Fibroblast of gingiva (primary cell): ENCODE measurements at regions not wholly inside any gene's neighbourhood (a gene's known extent, or its start where the extent isn't known, plus 50 kb on each side); places are given as distances from the start of the nearest gene placed in this dataset.
"Not testable (repeated sequence)": the region's sequence is repeated elsewhere in the genome, so short reads cannot be mapped to it uniquely, and the experiment has no call there.

Experiments used
- DNase-seq: peaks from one replicate; pipeline ENCODE4 v3.0.0-alpha.2; 2011; ENCODE audit warnings: low read depth

DNA sequence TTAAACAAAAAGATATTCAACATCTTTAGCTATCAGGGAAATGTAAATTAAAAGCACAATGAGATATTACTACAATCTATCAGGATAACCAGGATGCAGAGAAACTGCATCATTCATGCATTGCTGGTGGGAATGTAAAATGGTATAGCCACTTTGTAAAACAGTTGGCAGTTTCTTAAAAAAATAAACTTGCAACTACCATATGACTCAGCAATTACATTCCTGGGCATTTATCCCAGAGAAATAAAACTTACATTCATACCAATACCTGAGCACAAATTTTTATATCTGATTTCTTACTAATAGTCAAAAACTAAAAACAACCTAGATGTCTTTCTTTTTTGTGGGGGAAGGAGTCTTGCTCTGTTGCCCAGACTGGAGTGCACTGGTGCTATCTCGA lies 190.3 kb upstream of the TAB2 start:
- DNase-seq, result peak; percentile 57

DNA sequence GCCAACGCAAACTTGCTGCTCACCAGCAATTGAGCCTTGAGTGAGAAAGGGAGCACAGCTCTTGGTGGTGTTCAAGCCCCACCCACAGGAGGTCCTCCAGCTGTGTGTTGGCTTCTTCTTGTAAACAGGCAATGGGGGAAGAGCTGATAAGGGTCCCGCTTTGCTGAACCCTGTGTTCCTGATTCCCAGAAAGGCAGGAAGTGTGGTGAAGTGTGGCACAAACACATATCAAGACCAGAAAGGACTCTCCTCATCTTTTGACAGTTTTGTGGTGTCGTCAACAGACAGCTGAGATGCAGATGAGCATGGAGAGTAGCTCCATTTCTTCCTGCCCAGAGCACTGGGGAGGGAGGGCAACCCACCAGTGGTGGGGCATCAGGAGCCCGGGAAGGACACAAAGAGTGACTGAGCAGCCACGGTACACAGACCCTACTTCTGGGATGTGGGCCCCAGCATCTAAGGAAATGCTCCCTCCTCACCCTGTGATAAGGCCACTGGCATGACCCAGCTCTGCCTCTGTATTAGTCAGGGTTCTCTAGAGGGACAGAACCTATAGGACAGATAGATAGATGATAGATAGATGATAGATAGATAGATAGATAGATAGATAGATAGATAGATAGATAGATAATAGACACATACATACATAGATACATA lies 188.9 kb upstream of the TAB2 start:
- DNase-seq, result no peak

DNA sequence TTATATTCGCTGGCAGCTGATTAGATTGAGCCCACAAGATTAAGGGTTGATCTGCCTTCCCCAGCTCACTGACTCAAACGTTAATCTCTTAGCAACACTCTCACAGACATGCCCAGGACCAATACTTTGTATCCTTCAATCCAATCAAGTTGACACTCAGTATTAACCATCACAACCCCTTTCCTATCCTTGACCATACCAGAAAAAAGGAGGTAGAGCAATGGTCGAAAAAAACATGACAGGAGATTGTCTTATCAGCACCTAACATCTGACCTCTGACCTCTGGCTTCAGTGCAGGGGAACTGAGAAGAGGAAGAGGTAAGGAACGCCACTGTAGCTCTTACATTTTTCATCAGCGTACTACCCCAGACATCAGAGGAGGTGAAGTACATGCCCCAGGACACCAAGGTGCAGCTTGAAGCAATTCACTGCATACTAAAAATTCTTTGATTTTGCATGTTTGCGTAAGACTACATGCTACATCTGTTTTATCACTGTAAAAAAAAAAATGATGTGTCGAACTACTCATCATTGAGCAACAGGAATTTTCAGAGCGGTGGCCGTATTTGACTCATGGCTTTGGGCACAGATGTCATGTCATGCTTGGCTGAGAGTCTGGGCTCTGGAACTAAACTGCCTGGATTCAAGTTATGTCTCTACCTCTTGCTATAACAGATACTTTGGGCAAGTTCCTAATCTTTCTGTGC lies 188.0 kb upstream of the TAB2 start:
- peak; percentile 90 for DNase-seq

DNA sequence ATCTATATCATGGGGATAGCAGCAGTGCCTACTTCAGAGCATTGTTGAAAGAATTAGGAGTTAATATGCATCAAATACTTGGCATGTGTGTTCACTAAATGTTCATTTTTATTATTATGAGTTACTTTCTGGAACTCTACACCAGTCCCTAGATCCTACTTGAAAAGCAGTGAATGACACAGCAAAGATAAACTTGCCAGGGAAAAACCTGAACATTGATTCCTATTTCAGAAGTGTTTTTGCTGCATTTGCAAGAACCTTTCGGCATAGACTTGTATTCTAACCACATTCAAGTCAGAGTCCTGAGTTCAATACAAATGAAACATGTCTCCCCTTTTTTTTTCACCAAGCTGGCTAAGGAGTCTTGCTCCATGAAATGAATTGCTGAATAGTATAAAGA lies 187.4 kb upstream of the TAB2 start:
- DNase-seq, result no peak

DNA sequence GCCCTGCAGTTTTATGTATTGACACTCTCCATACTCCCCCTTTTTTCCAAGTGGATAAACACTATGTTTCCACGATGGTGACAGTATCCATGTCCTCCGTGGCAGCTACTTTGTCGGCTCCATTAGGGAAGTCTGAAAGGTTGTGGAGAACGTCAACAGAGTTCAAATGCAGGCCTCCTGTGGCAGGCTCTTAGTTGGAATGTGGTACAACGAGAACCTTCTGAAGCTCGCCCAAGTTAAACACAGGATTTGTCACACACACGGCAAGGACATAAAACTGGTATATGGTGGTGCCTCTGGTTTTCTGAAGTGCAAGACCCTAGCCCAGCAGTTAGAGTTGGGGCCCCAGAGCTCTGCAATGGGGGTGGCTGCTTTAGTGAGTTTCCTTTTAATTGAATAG lies 187.0 kb upstream of the TAB2 start:
- DNase-seq, result no peak

DNA sequence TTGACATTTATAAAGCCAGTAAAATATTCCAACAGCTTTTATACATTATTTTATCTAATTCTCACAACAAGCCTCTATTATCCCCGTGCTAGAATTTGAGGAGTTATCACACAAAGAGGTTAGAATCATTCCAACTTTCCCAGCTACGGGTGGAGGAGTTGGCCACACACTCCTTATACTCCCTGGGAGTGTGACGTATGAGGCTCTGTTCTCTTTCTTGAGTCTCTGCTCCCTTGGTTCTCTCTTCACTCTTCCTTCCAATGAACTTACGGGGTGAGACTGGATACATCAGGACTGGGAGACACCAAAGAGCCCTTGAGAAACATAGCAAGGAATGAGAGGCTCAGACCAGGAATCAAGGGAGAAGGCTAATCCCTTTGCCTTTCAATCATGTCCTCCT lies 185.6 kb upstream of the TAB2 start:
- no peak for DNase-seq

DNA sequence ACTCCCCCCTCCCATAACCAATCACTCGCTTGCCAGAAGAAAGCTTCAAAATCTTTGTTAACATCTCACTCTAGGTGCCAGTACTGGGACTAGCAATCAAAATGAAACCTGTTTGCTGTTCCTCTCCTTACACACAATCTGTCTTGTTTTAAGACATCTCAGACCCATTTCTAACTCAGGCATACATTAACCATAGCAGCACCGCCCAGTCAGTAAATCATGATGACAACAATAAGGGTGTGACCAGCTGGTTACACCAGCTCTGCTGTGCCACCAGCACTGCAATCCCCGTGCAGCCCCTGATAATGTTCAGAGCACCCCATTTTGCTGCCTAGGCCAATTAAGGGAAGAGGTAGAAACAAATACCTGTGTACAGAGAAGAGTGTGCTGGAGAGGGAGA lies 185.2 kb upstream of the TAB2 start:
- DNase-seq, result no peak

DNA sequence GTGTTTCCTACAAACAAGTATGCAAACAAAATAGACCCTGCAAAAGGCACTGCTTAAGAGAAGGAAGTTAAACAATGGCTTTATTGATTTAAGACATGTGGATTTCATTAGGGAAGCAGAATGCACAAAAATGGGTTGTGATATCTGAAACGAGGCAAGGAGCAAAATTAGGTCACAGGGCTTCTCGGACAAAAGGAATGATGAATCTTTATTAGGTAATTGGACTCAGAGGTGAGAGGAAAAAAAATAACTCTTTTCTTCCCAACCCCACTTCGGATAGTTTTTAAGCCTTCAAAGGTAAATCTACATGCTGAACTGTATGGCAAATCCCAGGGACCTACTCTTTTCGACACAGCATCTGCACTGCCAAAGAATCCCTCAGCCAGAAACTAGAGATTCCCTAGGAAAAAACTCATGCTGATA lies 183.0 kb upstream of the TAB2 start:
- peak; percentile 71 for DNase-seq

DNA sequence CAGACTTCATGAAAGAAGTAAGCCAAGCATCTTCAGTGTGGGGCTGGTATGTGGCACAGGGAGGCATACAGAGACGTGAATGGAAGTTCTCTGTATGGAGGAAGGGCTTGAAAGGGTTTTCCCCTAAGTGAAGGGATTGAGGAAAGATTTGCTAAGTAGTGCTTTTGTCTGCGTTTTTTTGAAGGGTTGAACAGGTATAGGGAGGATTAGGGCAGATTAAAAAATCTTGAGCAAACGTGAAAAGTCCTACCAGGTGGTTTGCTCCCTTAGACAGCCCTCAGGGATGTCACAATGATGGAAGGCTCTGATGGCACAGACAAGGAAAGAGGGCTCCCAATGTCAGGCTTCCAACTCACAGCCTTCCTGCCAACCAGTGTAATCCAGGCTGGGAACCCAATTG lies 181.7 kb upstream of the TAB2 start:
- DNase-seq, result no peak

DNA sequence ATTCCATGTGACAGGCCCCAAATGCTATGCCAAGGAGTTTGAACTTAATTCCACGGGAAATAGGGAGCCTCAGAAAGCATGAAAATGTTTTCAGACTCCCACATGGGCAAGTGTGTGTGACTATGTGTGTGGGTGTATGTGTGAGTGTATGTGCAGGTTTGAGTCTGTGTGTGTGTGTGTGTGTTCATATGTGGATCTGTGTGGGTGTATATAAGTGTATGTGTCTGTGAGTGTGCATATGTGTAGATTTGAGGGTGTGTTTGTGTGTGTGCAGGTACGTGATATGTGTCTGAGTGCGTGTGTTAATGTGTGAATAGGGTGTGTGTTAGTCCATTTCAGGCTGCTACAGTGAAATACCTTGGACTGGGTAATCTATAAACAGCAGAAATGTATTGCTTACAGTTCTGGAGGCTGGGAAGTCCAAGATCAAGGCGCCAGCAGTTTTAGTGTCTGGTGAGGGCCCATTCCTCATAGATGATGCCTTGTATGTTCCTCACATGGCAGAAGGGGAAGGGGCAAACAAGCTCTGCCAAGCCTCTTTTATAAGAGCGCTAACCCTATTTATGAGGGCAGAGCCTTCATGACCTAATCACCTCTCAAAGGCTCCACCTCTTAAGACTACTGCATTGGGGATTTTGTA lies 181.1 kb upstream of the TAB2 start:
- no peak for DNase-seq

DNA sequence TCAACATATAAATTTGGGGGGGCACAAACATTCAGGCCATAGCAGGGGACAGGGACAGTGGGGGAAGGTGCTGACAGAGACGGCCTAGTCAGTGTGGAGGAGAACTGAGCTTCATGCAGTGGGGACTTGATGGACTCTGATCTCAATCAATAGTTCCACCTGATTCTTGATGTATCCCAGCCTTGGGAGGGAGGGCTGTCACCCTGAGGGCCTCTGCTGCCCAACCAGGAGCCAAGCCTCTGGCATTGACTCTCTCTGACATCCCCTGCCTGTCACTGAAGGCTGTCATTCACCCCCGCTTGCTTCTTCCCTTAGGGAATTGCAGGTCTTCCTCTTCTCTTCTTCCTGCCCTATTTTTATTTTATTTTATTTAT lies 180.6 kb upstream of the TAB2 start:
- no peak for DNase-seq

DNA sequence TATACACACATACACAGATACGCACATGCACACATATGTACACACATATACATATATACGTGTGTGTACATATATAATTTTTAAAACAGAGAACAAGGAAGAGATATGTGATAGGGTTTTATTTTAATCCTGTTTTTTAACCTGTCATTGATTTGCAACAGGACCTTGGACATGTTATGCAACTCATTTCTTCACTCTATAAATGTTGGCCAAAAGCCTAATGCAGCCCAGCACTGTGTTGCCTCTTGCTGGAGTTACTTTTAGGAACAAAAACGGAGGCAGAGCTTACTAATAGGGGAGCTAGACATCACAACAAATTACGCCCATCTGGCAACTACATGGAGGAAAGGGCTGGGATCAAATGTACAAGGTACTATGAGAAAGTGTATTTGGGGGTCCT lies 179.9 kb upstream of the TAB2 start:
- DNase-seq, result peak; percentile 65

DNA sequence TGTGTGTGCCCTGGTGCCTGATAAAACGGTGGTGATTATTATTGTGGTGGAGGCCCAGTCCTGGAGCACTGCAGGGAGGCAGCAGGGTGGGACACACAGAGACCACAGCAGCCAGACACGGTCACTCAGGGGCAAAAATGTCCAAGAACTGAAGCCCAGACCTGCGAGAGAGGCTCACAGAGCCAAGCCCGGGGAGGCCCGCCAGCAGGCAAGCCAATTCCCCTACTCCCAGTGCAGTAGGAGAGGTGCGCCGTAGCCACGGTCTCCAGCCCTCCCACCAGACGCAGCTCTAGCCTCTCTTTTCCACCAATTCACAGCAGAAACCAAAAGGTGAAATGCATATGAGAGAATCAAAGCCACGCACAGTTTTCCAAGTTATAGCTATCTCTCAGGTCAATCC lies 179.4 kb upstream of the TAB2 start:
- DNase-seq, result no peak

DNA sequence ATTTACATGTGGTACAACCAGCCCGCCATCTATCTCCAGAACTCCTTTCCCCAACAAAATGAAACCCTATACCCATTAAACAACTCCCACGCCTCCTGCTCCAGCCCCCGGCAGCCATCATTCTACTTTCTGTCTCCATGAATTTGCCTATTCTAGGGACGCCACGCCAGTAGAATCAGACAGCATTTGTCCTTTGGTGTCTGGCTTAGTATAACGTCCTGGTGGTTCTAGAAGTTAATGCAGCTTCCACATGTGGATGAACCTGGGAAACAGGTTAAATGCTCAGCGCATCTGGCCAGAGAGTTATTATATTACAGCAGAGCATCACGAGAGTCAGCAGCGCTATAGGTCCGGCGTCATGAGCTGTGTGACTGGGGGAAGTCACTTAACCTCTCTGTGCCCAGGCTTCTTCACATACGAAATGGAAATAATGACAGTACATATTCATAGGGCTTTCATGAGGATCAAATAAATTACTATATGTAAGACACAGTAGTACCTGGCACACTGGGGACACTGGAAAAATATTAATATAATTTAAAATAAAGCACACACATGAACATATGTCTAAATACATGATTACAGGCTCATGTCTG lies 178.7 kb upstream of the TAB2 start:
- no peak for DNase-seq

DNA sequence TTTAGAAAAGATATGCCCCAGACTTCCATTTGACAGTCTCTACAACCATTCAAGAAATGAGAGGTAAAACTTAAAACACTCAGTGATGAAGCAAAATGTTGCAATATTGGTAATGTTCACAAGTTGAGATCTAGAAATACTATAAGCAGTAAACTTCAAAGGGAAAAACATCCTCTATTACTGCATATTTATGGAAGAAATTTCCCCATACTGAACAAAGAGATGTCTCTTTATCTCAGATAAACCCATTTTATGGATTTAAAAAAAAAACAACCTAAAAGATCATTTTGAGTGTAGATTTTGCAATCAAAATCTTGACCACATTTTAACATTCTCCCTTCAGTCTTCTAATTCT lies 177.8 kb upstream of the TAB2 start:
- DNase-seq, result no peak

DNA sequence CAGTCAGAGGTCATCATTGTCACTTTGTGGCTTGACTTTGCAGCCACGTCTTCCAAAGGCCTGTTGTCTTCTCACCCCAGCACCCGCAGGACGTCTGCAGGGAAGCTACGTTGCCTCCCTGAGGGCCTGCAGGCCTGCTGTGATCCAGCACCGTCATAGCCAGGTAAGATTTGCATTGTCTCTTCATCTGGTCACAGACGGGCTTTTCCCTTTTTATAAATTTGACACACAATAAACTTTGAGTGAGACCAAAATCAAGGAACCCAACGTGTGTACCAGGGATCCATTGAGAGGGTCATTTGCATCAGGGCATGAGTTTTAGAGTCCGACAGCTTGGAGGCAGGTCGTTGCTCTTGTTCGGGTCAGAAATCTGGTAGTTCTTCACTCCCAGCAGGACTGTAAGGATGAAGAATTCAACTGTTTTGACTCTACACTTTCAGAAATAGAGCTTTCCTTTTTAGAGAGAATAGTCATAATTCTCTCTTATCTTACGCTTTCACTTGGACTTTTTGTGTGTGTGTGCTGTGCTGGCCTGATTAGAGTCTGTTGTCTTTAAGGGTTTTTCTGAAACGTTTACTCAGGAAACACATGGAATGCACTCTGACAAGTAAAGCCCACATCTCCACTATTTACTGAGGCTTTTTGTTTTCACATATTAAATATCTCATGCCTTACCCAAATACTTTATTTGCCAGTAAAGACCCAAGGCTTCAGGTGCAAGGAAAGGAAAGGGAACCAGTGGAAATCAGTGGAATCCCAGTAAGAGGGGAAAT lies 177.2 kb upstream of the TAB2 start:
- no peak for DNase-seq

DNA sequence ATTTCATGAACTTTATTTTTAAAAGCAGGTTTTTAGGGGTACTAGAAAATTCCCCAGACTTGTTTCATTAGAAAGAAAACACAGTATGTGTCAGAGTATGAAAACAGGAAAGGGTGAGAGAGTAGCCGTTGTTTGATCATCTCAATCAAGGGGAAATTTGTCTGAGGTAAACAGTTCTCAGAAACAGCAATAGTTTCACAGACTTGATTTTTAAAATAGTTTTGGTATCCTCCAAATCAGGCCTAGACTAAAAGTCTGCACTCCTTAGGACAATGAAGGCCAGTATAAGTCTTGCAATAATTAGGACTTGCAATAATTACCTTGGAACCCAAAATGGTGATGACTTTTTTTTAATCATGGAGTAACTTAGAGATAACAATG lies 176.6 kb upstream of the TAB2 start:
- DNase-seq, result no peak

DNA sequence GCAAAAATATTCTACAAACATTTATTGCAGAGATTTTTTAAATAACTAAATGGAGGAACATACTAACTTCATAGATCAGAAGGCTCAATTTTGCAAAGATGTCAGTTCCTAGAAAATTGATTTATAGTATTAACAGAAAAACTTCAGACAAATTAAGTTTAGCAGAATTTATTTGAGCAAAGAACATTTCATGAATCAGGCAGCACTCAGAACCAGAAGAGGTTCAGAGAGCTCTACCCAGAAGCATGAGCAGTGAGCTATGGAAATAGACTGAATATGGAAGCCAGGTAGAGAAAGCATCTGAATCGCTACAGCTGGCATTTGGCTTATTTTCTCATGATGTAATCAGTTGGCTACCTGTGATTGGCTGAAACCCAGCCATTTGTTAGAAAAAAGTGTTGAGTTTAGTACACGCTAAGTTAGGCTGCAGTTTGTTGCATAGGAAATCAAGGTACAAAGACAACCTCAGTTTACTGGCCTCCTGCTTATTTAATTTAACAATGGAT lies 174.5 kb upstream of the TAB2 start:
- no peak for DNase-seq

DNA sequence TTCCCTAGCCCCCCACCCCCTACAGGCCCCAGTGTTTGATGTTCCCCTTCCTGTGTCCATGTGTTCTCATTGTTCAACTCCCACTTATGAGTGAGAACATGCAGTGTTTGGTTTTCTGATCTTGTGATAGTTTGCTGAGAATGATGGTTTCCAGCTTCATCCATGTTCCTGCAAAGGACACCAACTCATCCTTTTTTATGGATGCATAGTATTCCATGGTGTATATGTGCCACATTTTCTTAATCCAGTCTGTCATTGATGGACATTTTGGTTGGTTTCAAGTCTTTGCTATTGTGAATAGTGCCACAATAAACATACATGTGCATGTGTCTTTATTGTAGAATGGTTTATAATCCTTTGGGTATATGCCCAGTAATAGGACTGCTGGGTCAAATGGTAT lies 171.7 kb upstream of the TAB2 start:
- DNase-seq, result not testable (repeated sequence)

DNA sequence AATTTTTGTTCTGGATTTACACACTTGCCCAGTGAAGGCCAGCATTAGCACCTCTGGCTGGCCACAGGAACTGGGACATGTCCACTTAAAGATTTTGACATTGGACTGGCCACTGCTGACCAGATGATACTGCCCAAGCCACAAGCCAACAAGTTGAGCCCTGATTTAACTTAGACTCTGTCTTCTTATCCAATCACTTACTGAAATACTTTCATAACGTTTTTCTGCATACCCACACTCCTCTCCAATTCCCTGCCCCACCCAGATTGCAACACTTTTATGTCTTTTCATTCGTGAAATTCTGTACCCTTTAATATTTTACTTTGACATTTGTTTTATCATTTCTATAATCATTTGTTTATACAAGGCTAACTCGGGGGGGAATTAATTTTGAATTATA lies 170.3 kb upstream of the TAB2 start:
- peak; percentile 14 for DNase-seq

DNA sequence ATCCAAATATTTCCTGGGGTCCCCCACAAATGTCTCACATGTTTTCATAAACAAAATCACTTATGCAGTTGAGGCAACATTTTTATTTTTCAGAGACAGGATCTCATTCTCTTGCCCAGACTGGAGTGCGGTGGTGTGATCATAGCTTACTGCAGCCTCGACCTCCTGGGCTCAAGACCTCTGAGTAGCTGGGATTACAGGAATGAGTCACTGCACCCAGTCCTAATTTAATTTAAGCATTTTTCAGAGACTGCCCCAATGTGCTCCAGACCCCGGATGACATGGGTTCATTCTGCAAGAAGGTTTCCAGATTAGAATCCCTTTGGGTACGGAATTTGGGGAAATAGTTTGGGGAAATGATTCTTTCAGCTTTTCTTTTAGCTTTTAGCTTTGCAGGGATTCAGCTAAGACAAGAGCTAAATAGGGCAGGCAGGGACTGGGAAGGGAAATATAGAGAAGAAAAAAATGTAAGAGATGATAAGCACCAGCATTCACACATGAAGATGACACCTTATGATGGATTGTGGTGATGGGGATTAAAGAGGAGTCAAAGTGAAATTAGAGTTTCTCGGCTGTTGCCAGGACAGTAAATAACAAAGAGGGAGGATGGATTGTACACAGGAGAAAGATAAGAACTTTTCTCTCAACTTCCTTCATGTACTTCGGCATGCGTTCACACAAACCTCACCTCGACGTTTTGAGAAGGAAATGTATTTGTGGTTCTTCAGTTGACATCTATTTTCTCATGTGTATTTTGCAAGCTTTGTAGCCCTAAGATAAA lies 169.4 kb upstream of the TAB2 start:
- DNase-seq, result no peak

DNA sequence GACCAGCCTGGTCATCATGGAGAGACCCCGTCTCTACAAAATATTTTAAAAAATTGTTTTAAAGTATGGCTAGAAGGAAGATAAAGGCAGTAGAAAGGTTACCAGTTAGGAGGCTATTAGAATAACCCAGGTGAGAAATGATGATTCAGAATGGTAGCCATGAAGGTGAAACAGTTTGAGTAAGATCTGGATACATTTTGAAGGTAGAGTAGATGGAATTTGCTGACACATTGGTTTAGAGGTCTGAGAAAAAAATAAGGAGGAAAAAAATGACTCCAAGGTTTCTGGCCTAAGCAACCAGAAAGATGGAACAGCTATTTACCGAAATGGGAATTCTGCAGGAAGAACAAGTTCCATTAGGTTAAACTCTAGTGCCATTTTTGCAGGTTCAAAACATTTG lies 167.9 kb upstream of the TAB2 start:
- DNase-seq, result no peak
